Lower leg skin (tissue), 3 donors: ENCODE measurements at regions not wholly inside any gene's neighbourhood (a gene's known extent, or its start where the extent isn't known, plus 50 kb on each side); places are given as distances from the start of the nearest gene placed in this dataset.

Experiments used
- POLR2A ChIP-seq, 2 donors: fragments of 450-650 bp; IDR thresholded peaks; one replicate each; pipeline ENCODE4 v1.6.1; 2016 to 2017; ENCODE audit warnings: antibody characterized with exemption in 2 of 2, mild to moderate bottlenecking in 1 of 2, moderate library complexity in 1 of 2
- TF ChIP-seq, protein P1 (sequence below), 3 donors: fragments of 450-650 bp; IDR thresholded peaks; one replicate each; pipeline ENCODE4 v1.5.1; 2016; ENCODE audit warnings: antibody characterized with exemption in 3 of 3, mild to moderate bottlenecking in 3 of 3, moderate library complexity in 2 of 3

- TF ChIP-seq, protein P1, sequence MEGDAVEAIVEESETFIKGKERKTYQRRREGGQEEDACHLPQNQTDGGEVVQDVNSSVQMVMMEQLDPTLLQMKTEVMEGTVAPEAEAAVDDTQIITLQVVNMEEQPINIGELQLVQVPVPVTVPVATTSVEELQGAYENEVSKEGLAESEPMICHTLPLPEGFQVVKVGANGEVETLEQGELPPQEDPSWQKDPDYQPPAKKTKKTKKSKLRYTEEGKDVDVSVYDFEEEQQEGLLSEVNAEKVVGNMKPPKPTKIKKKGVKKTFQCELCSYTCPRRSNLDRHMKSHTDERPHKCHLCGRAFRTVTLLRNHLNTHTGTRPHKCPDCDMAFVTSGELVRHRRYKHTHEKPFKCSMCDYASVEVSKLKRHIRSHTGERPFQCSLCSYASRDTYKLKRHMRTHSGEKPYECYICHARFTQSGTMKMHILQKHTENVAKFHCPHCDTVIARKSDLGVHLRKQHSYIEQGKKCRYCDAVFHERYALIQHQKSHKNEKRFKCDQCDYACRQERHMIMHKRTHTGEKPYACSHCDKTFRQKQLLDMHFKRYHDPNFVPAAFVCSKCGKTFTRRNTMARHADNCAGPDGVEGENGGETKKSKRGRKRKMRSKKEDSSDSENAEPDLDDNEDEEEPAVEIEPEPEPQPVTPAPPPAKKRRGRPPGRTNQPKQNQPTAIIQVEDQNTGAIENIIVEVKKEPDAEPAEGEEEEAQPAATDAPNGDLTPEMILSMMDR (IDR thresholded peaks at IDR 0.05): no peak
- TF ChIP-seq POLR2A (IDR thresholded peaks at IDR 0.05): no peak
Measured at GRCh38 chr16:49019831-49020230, 261.8 kb downstream of the CBLN1 start.
